HG02798 (cell line): ENCODE measurements at regions not wholly inside any gene's neighbourhood (a gene's known extent, or its start where the extent isn't known, plus 50 kb on each side); places are given as distances from the start of the nearest gene placed in this dataset.

Source experiments
- ATAC-seq: cut with Tn5 transposase; IDR thresholded peaks from one replicate; pipeline ENCODE4 v1.9.1; 2021; ENCODE audit warnings: mild to moderate bottlenecking; ENCODE audit not compliant: unreplicated experiment, poor library complexity

- ATAC-seq = no peak
Measured at GRCh38 chr7:94338921-94339371, 55.7 kb upstream of the COL1A2 start.

GRCh38 chr7:94344826-94345225 lies 49.9 kb upstream of the COL1A2 start:
- no peak for ATAC-seq
